ENCODE measurements at regions not wholly inside any gene's neighbourhood (a gene's known extent, or its start where the extent isn't known, plus 50 kb on each side); places are given as distances from the start of the nearest gene placed in this dataset.

DNA sequence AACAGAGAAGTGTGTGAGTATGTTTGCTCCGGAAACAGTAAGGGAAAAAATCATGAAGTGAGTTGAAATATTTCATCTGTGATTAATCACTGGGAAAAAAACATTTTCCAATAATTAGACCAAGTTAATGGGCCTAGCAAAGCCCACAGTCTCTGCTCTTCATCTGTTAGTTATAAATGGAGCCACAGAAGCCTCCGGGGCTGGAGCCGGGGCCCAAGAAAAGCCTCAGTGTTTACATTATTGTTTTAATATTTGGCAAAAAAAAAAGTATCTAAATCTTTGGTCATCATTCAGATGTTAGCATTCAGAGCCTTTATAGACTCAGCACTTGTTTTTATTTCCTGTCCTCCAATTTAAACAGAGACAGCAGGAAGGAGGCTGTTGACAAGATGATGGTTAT, 115.0 kb downstream of the UBE2U start:
- Histone ChIP-seq H3K4me2 (ENCODE audit: low read length) (no peak overlapping the region), H4K20me1 (ENCODE audit: insufficient read depth) (no peaks in the 10 kb centered on the region), H2AFZ (ENCODE audit: low read depth, low read length, poor library complexity, severe bottlenecking) (no peak overlapping the region), H3K9ac (ENCODE audit: low read length) (no peak overlapping the region), H3K9me2 (ENCODE audit: insufficient read depth) (no peaks in the 10 kb centered on the region), H3K4me3 (replicated peaks in 1 of 2; ENCODE audit: low read depth in 1 of 2, low read length in 2 of 2) (no peak overlapping the region), H3K4me1 (ENCODE audit: control insufficient read depth in 1 of 2, insufficient read depth in 2 of 2, low read length in 2 of 2) (no peaks in the 10 kb centered on the region), H3K79me2 (ENCODE audit: insufficient read depth, low read length) (no peaks in the 10 kb centered on the region), H3K27me3 (ENCODE audit: insufficient read depth, low read length) (no peaks in the 10 kb centered on the region), H3K27ac (ENCODE audit: low read depth, low read length) (no peak overlapping the region), H3K36me3 (ENCODE audit: control insufficient read depth in 1 of 2, insufficient read depth in 2 of 2, low read length in 2 of 2) (no peaks in the 10 kb centered on the region), H3K9me3 (ENCODE audit: control insufficient read depth in 1 of 2, insufficient read depth in 1 of 2, low read depth in 1 of 2, low read length in 2 of 2) (no peaks in the 10 kb centered on the region)
- TF ChIP-seq, protein P1, sequence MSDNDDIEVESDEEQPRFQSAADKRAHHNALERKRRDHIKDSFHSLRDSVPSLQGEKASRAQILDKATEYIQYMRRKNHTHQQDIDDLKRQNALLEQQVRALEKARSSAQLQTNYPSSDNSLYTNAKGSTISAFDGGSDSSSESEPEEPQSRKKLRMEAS (IDR thresholded peaks at IDR 0.05): no peak
- TF ChIP-seq CEBPB (IDR thresholded peaks at IDR 0.05; ENCODE audit: low read depth) (no peak), SP1 (IDR thresholded peaks at IDR 0.05; ENCODE audit: low read depth) (no peak), POLR2AphosphoS5 (IDR thresholded peaks at IDR 0.05; ENCODE audit: low read depth, low read length) (no peak)
- ATAC-seq (no peak), DNase-seq (ENCODE audit: low read depth, low spot score) (no peak)
- CTCF ChIA-PET: no interaction called here
- intact Hi-C loops (cut with micrococcal nuclease): no loop called here
- RAD21 ChIA-PET (ENCODE audit: low non-redundant PET in 1 of 2, low total read pairs in 2 of 2, uncharacterized antibody in 2 of 2, unreplicated experiment in 2 of 2): no interaction called here
- BruUV-seq (replicated peaks): no TSS peak
- POLR2A ChIA-PET: no interaction called here

GRCh38 chr1:64320007-64320406, 116.6 kb downstream of the UBE2U start:
- ChIA-PET CTCF (no interaction called here), POLR2A (no interaction called here), RAD21 (ENCODE audit: low non-redundant PET in 1 of 2, low total read pairs in 2 of 2, uncharacterized antibody in 2 of 2, unreplicated experiment in 2 of 2) (no interaction called here)
- H3K36me3 ChIP-seq (ENCODE audit: control insufficient read depth in 1 of 2, insufficient read depth in 2 of 2, low read length in 2 of 2): no peaks in the 10 kb centered on the region
- no peaks in the 10 kb centered on the region for H3K79me2 ChIP-seq (ENCODE audit: insufficient read depth, low read length)
- no peak overlapping the region for H3K4me2 ChIP-seq (ENCODE audit: low read length)
- TF ChIP-seq EZH2phosphoT487 (IDR thresholded peaks at IDR 0.05; ENCODE audit: borderline replicate concordance): no peak
- no peak for TF ChIP-seq CEBPB (IDR thresholded peaks at IDR 0.05; ENCODE audit: low read depth)
- TF ChIP-seq FOSL1 (IDR thresholded peaks at IDR 0.05; ENCODE audit: low read depth): no peak
- no peak for TF ChIP-seq ELF1 (IDR thresholded peaks at IDR 0.05; ENCODE audit: borderline replicate concordance, low read depth)
- no peak for TF ChIP-seq ZNF274 (IDR thresholded peaks at IDR 0.05; ENCODE audit: low read depth, low read length)
- no peak for TF ChIP-seq ATF3 (IDR thresholded peaks at IDR 0.05)
- TF ChIP-seq, protein P1 (IDR thresholded peaks at IDR 0.05): no peak
- no peak for TF ChIP-seq JUND (IDR thresholded peaks at IDR 0.05)
- TF ChIP-seq REST (IDR thresholded peaks at IDR 0.05; ENCODE audit: low read depth): no peak
- no peak for TF ChIP-seq POLR2A (IDR thresholded peaks at IDR 0.05; ENCODE audit: borderline replicate concordance, extremely low read depth, insufficient read depth, insufficient read length)
- no peak for TF ChIP-seq CTCF (IDR thresholded peaks at IDR 0.05 in 2 of 3, conservative IDR thresholded peaks at IDR 0.05 in 1 of 3; ENCODE audit: borderline replicate concordance in 1 of 3, insufficient read depth in 1 of 3, low read depth in 2 of 3, low read length in 2 of 3)
- TF ChIP-seq SP1 (IDR thresholded peaks at IDR 0.05; ENCODE audit: low read depth): no peak
- BruUV-seq (replicated peaks): no TSS peak
- H3K4me3 ChIP-seq (replicated peaks in 1 of 2; ENCODE audit: low read depth in 1 of 2, low read length in 2 of 2): no peak overlapping the region
- intact Hi-C loops (cut with micrococcal nuclease): no loop called here
- H3K9me3 ChIP-seq (ENCODE audit: control insufficient read depth in 1 of 2, insufficient read depth in 1 of 2, low read depth in 1 of 2, low read length in 2 of 2): no peaks in the 10 kb centered on the region
- H3K4me1 ChIP-seq (ENCODE audit: control insufficient read depth in 1 of 2, insufficient read depth in 2 of 2, low read length in 2 of 2): no peaks in the 10 kb centered on the region
- no peak for DNase-seq (ENCODE audit: low read depth, low spot score)
- no peaks in the 10 kb centered on the region for H3K27me3 ChIP-seq (ENCODE audit: insufficient read depth, low read length)
- H3K9me2 ChIP-seq (ENCODE audit: insufficient read depth): no peaks in the 10 kb centered on the region
- H3K27ac ChIP-seq (ENCODE audit: low read depth, low read length): no peak overlapping the region
- ATAC-seq: no peak
- no peaks in the 10 kb centered on the region for H4K20me1 ChIP-seq (ENCODE audit: insufficient read depth)
- H2AFZ ChIP-seq (ENCODE audit: low read depth, low read length, poor library complexity, severe bottlenecking): no peak overlapping the region
- no peak overlapping the region for H3K9ac ChIP-seq (ENCODE audit: low read length)
